ENCODE measurements at regions not wholly inside any gene's neighbourhood (a gene's known extent, or its start where the extent isn't known, plus 50 kb on each side); places are given as distances from the start of the nearest gene placed in this dataset.

DNA sequence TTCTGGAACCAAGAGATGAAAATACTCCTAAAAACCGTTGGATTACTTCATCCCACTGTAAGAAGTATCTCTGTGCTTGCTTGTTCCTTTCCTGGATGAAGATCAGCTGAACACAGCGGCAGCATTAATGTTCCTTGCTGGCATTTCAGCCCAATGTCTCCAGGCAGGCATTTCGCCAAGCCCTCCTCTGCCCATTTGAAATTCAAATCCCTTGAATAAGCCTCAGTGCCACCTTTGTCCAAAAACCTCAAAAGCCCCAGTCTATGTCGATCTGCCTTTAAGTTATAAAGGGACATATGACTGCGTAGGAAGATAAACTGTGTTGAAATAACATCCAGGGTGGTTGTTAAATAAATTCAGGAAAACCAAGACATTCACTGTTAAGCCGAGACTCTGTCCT is 156.8 kb upstream of the PDZRN3 start:
- no peak for FAIRE-seq
- DNase-seq (ENCODE audit: low spot score in 2 of 2) = no peak

DNA sequence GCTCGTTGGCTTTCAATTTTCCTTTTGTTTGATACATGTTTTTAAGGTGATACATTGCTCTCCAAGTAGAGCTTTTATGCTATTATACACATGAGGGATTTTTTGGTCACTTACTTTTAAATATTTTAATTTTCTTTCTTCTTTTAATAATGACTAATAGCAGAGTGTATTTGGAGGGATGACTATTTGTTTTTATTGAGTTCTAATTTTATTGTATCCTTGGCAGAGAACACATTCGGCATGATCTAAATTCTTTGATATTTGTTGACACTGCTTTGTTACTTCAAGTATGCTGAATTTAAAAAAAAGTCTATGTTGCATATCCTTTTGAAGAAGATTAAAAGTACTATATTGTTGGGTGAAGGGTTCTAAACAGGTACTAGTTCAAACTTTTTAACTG is 149.9 kb upstream of the PDZRN3 start:
- FAIRE-seq (no peak), DNase-seq (ENCODE audit: low spot score in 2 of 2) (no peak)

DNA sequence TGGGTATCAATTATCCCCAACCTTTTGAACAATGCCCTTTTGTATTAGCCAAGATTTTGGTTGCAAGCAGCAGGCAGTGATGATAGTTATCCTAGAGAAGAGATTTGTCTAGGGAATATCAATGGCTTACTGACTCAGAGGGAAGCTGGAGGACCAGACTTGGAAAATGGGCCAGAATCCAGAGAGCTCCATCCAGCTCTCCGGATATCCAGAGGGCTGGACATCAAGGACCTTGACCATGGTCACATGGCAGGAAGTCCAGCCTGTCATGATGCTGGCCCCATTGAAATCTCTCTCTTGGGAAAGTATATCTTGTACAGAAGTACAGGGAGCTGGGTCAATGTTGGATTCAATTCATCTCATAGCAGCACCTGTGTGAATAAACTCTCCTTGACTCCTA is 148.5 kb upstream of the PDZRN3 start:
- FAIRE-seq (no peak), DNase-seq (ENCODE audit: low spot score in 2 of 2) (no peak)

DNA sequence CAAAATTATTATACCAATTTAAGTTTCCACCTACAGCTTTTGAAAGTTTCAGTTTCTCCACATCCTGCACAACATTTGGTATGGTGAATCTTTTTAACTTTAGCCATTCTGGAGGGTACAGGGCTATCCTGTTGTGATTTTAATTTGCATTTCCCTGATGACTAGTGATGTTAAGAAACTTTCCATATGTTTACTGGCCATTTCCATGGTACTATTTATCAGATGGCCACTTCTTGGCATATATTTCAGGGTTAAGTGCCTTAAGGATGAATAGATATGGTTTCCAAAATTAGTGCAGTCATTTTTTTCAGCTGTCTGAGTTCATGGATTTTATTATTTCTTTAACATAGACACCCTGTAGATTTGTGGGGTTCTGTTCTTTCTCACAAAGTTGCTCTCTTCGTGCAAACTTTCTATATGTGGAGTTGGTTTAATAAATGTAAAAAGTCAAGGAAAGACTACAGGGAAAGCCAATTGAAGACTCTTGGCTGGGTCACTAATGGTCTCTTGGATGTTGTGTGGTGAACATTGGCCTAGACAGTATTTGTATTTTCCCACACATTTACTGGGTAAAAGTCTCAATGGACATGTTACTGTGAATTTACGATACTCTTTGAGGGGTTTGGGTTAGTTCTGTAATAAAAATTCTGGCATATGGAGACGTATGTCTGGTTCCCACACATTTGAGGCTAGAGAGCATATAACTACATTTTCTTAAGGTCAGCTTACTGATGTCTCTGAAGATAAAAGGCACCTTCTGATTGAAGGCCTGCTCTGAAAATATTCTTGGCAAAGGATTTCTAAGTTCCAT is 147.5 kb upstream of the PDZRN3 start:
- DNase-seq (ENCODE audit: low spot score in 2 of 2) = no peak
- no peak for FAIRE-seq

DNA sequence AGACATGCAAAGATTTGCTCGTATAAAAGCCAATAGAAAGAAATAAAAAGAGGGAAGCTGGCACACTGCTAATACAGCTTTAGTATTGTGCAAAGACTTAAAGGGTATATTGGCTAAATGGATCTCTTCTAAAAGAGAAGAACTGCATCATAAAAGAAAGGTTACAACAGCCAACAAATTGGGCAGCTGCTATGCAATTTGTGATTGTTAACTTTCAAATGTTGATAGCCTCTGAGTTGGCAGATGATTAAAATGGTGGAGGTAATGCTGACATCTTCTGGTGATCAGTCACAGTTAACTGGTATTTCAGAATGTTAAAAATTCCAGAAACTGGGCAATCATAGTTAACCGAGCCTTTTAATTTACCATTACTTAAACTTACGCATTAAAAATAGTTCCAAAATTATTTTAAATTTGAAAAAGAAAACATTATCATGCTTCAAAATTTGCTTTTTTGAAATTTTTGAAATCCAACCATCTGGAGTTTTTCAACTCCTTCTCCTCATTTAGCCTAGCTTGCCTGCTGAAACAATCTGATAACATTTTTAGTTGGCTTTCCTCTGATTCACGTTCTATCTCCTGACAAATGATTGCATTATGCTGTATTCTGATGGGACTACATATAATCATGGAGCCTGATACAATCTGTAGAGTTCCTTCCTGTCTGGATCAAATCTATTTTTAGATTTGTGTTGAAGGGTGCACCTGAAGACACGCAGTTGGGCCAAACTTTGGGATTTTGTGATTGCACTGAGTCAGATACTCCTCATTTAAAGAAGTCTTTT is 144.0 kb upstream of the PDZRN3 start:
- DNase-seq (ENCODE audit: low spot score in 2 of 2) (peak in 1 of 2 donors; percentile 16), FAIRE-seq (peak; percentile 80)

DNA sequence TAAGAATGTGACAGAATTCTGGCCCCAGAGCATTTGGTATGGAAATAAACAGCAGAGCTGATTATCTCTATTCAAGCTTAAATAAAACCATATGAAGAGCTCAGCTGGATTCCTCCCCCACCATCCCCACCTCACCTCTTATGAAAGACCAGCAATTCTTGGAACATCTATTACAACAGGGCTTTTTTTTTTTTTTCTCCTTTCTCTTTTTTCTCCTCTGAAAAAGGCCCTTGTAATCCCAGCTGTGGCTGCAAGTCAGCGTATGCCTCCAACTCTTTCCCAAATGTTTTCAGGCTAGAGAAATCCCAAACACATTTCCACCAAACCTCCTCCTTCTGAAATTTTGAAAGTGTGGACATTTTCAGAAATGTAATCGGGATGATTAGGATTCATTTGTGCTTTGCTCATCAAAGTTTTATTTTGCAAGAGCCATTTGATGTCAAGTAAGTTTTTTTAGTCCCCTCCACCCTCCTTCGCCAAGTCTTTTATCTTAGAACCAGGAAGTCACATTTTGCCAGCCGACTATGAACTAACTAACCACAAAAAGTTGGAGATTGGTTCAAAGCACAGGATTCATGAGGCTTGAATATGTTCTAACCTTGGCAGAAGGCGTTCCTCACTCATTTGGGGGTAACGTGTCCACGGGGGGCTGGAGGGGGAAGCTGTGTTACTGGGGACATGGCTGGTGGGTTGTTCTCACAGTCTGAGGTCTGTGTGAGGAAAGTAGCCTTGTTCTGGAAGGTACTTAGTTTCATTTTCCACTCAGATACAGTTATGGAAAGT is 142.0 kb upstream of the PDZRN3 start:
- DNase-seq (ENCODE audit: low spot score in 2 of 2) (no peak), FAIRE-seq (no peak)

DNA sequence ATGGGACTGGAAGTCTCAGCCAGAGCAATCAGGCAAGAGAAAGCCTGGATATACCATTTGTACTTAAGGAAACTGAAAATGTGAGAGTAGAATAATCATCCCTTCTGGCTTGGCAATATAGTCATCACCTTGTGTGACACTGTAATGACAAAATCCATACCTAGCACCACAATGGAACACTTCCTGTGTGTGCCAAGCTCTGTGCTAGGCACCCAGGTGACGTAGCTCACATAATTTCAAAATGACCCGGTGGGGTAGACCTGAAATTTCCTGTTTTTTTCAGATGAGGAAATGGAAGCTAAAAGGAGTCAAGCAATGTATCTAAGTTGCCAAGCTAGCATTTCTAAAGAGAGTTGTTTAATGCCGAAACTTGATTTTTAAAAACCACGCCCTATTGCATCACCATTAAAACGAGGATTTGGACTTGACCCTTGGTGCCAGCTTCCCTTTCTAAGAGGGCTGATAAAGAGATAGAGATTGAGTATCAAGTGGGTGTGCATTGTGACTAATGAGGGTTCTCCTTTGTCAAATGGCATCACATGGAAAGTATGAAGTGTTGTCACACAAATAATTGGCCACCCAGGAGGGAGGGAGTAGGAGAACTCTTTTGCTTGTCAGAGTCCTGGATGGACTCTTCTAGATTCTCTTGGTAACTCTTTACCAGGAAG is 141.3 kb upstream of the PDZRN3 start:
- FAIRE-seq = no peak
- no peak for DNase-seq (ENCODE audit: low spot score in 2 of 2)

DNA sequence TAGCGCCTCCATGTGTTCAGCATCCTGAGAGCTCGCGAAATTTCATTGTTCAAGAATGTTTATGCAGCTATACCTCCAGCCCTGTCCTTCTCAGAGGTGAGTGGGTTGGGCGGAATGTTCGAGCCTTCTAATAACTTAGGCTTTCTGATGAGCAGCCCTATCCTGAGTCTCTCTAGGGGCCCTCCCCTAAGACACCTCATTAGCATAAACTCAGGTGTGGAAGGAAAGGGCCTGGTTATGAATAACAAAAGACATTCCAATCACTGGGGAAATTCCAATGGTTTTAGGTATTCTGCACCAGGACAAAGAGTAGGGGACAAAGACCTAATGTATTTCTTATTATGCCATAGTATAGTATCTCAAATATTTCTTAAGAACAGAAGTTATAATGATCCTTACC is 138.1 kb upstream of the PDZRN3 start:
- no peak for FAIRE-seq

DNA sequence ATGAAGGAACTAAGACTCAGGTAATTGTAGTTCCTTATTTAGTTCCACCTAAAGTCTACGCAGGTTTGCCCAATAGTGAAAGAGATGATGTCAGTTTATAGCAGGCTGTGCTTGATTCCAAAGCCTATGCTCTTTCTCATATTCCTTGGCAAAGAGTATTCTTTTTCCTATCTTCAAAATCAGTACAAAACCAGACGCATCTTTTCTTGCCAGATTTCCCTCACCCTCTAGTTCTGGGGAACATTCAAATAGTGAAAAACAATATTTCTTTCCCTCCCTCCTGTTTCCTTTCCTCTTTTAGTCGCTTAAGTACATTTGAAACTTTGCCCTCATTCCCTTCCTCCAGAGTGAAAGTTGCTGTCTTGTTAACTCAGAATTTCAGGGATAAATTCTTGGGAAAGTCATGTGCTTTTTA is 134.6 kb upstream of the PDZRN3 start:
- DNase-seq (ENCODE audit: low spot score in 2 of 2) (no peak), FAIRE-seq (no peak)

More for the DNA sequence above, 138.1 kb upstream of the PDZRN3 start:
- no peak for DNase-seq (ENCODE audit: low spot score in 2 of 2)

DNA sequence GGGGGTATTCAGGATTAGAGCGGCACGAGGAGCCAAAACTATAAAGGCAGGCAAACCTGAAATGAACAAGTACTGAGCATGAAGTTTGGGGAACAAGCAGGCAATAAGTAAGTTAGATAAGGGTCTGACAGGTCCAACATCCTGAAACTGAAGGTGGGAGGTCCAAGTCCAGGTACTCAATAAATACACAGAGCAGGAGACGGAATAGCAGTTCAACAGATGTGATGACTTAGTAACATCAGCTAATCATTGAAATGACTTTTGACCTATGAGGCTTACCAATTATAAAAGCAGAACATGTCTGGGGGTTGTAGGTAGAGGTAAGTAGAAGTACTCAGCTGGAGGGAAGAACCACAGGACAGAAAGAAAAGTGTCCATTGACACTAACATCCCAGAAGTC is 132.8 kb upstream of the PDZRN3 start:
- FAIRE-seq = no peak

DNA sequence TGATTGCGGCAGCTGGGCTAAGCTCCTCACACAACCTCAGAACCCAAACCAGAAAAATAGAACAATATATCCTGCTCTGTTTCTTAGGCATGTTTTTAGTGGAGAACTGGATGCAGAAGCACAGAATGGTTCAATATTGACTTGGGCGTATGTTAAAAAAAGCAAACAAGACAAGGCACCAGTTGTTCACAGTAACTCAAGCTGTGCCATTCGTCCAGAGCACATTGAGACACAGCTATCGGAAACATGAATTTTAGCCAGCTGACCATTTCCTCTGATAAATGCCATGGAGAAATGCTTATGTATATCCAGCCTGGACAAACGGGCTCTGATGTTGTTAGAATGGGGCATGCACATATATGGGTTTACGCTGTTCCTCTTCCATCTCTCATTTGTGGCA is 129.2 kb upstream of the PDZRN3 start:
- FAIRE-seq (no peak), DNase-seq (ENCODE audit: low spot score in 2 of 2) (no peak)

More for the DNA sequence above, 132.8 kb upstream of the PDZRN3 start:
- DNase-seq (ENCODE audit: low spot score in 2 of 2) = no peak

DNA sequence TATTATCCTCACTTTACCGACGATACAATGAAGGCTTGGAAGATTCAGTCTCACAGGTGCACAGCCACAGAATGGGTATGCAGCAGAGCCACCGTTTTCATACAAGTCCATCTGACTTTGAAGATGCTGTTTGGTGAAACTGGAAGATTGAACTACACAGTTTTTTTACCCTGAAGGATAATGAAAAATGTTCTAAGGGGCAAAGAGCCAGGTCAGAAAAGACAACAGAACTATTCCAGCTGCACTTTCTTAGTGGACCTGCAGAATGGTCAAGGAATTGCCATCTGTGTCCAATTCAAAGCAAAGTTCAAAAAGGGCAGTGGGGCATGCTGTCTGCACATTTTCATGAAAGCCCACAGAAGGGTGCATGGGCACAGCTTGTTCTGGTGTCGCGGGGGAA is 127.6 kb upstream of the PDZRN3 start:
- FAIRE-seq = no peak

DNA sequence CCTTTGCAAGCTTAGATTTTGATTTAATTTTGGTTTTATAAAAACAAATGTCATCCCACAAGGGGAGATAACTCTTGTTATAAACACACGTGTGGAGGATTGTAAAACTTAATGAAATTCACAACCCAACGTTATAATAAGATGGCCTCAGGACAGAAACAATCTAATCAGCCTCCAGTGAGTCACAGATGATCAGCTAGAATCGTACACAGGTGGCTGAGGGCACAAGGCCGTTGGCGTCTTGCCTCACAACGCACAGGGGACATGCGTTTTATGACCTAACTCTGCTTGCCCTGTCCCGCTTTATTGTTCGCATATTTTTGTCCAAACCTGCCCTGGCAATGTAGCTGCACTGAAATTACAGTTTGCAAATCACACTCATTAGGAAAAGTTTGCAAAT is 121.9 kb upstream of the PDZRN3 start:
- no peak for DNase-seq (ENCODE audit: low spot score in 2 of 2)

More for the DNA sequence above, 127.6 kb upstream of the PDZRN3 start:
- DNase-seq (ENCODE audit: low spot score in 2 of 2) = no peak

DNA sequence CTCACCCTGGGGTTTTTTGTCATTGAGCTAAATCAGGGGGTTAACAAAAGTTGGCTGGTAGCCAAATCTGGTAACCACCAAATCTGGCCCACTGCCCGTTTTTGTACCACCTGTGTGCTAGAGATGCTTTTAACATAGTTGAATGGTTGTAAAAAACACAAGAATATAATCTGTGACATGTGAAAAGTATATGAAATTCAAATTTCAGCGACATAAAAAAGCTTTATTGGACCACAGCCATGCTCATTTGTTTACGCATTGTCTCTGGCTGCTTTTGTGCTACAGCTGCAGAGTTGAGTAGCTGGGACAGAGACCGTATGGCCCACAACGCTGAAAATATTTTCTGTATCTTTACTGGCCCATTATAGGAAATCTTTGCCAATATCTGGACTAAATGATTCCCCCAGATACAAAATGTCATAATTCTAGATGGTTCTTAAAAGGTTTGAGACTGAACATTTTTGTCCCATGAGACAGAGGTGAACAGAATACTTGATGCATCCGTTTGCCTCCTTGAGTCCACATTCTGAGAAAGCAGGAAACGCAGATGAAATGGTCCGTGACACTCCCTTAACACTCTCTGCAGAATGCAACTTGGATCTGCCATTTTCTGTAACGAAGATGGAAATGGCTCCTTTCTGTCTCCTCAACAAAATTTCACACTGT is 120.9 kb upstream of the PDZRN3 start:
- FAIRE-seq (no peak), DNase-seq (ENCODE audit: low spot score in 2 of 2) (no peak)

More for the DNA sequence above, 121.9 kb upstream of the PDZRN3 start:
- no peak for FAIRE-seq

DNA sequence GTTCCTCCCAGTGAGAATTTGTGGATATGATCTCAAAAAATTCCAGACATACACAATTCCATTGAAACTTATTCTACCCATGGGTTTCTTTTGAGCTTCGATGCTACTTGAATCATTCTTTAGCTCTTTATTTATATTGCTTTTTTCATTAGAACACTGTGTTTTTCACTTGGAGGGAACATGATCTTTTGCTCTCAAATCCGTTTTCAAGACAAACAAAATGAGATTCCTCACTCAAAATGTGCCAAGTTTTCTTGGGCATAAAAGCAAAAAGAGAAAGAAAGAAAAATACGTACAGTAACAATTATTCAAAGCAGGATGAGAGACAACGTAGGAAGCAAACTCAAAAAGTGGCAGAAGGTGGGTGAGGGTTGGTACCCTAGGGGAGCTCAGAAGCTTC is 118.8 kb upstream of the PDZRN3 start:
- FAIRE-seq (no peak), DNase-seq (ENCODE audit: low spot score in 2 of 2) (no peak)

DNA sequence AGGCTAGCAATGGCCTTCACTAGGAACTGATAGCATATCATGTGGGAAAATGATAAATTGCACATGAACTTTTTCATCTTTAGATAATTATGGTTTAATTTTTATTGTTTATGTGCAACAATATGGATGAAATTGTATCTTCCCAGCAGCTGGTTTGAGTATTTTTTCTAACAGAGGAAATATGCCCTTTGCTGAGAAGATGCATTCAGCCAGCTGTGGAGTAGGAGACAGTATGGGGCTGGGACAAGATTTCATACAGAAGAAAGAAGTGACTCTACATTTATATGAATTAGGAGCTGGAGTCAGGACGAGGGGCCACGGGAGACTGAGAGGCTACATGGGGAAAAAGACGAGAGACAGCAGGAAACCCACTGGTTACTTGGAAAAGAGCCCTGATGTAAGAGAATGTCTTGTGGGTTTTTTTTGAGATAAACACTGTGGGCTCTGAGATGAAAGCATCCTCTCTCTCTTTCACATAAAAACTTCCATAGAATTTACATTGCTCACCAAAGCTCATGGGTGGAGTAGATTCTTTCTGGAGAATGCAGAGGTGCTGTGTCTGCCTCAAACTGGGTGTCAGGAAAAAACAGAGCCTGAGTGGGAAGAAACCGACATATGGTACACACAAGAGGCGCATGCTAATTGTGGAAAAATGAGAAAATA is 115.2 kb upstream of the PDZRN3 start:
- FAIRE-seq (no peak), DNase-seq (ENCODE audit: low spot score in 2 of 2) (no peak)

DNA sequence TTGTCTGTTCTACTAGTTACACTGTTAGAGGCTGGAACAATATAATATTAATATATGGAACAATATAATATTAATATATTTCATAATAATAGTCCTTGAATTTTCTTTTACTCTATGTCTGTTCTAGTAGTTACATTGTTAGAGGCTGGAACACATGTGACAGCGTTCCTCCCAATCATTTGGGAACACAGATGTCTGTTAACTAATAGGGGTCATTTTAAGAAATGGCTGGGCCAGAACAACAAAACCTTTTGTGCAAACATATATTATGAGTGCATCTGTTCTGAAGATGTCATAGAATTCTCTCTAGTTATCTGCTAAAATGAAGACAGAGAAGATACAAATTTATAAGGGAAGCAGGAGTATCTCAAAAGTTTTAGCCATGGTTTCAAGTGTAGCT is 114.0 kb upstream of the PDZRN3 start:
- FAIRE-seq (no peak), DNase-seq (ENCODE audit: low spot score in 2 of 2) (no peak)

DNA sequence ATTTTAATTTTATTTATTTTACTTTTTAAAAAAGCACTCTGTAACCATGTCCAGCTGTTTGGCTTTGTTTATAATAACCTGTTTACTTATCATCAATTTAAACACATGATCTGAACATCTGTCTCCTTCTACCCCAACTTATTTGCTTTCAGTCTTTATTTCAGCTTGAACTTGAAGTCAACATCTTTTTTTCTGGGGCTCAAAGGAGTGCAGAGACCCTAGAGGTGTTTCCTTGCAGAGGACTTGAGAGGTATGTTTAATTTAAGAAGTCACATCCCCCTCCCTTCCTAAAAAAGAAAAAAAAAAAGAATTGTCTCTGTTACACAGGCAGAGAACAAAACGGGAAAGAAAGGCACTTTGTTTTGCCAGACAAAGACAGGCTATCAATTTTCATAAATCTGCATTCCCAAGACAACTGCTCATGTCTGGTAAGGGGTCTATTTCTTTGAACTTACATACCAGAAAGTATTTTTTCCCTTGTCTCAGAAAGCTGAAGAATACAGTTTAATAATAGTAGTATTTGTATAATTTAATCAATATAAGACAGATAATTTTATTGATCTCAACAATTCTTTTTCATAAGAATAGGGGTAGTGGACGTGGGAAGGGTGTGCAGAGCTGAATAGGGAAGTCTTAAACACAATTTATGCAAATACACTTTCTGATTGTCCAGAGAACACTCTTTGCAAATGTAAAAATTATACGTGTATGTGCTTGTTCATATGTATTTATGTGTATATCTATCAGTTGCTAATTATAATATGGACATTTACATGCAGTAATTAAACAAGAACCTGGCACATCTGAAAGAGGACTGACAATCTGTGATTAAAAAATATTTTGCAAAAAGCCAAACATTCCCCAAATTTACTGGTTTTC is 109.7 kb upstream of the PDZRN3 start:
- DNase-seq (ENCODE audit: low spot score in 2 of 2) (no peak), FAIRE-seq (no peak)

Data from frontal cortex (tissue), 3 donors.